Liver (tissue), 3 donors: ENCODE measurements at regions not wholly inside any gene's neighbourhood (a gene's known extent, or its start where the extent isn't known, plus 50 kb on each side); places are given as distances from the start of the nearest gene placed in this dataset.
"Not testable (repeated sequence)": the region's sequence is repeated elsewhere in the genome, so short reads cannot be mapped to it uniquely, and the experiment has no call there.

Experiments used
- CTCF ChIP-seq: fragments of 150-350 bp; IDR thresholded peaks from 2 replicates; pipeline ENCODE4 v1.5.1; 2017; ENCODE audit warnings: improper control_type of control experiment, low read depth, low read length; ENCODE audit not compliant: missing input control
- REST ChIP-seq: IDR thresholded peaks from 2 replicates; pipeline ENCODE4 v1.6.1; 2016; ENCODE audit warnings: antibody characterized with exemption, mild to moderate bottlenecking
- RXRA ChIP-seq, 2 donors: IDR thresholded peaks; 2 replicates each; pipeline ENCODE4 v1.6.1; 2017 to 2018; ENCODE audit warnings: antibody characterized with exemption in 2 of 2, mild to moderate bottlenecking in 1 of 2
- donor health status: healthy.
- donor health status: healthy.

GRCh38 chr11:89648996-89649395 is 61.1 kb upstream of the TRIM77 start:
- not testable (repeated sequence) for TF ChIP-seq CTCF; REST; RXRA (IDR thresholded peaks at IDR 0.05)
